ENCODE measurements at regions not wholly inside any gene's neighbourhood (a gene's known extent, or its start where the extent isn't known, plus 50 kb on each side); places are given as distances from the start of the nearest gene placed in this dataset.

- no peak for TF ChIP-seq CTCF (IDR thresholded peaks at IDR 0.05)
These were observed 148.6 kb upstream of the INTU start for GRCh38 chr4:127484117-127484516.

GRCh38 chr4:127486248-127486647, 146.5 kb upstream of the INTU start:
- no peak for TF ChIP-seq CTCF (IDR thresholded peaks at IDR 0.05)

DNA sequence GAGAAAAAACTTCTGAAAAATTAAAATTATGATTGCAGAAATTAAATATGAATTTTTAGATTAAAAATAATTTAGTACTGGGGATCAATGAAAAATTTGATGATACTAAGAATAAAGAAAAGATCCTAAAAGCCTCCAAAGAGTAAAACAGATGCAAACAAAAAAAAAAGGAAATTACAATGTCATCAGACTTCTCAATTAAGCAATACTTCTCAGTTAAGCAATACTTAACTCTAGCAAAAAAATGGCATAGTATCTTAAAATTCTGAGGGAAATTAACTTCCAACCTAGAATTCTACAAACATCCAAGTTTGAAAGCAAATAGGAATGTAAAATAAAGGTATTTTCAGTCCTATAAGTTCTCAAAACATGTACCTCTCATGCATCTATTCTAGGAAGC, 141.2 kb upstream of the INTU start:
- no peak for TF ChIP-seq CTCF (IDR thresholded peaks at IDR 0.05)

GRCh38 chr4:127498366-127498765, 134.4 kb upstream of the INTU start:
- no peak for TF ChIP-seq CTCF (IDR thresholded peaks at IDR 0.05)

GRCh38 chr4:127500242-127500641, 132.5 kb upstream of the INTU start:
- TF ChIP-seq CTCF (IDR thresholded peaks at IDR 0.05) = no peak

- no peak for TF ChIP-seq CTCF (IDR thresholded peaks at IDR 0.05)
These were observed 131.7 kb upstream of the INTU start for GRCh38 chr4:127501103-127501502.

GRCh38 chr4:127503111-127503510, 129.6 kb upstream of the INTU start:
- no peak for TF ChIP-seq CTCF (IDR thresholded peaks at IDR 0.05)

DNA sequence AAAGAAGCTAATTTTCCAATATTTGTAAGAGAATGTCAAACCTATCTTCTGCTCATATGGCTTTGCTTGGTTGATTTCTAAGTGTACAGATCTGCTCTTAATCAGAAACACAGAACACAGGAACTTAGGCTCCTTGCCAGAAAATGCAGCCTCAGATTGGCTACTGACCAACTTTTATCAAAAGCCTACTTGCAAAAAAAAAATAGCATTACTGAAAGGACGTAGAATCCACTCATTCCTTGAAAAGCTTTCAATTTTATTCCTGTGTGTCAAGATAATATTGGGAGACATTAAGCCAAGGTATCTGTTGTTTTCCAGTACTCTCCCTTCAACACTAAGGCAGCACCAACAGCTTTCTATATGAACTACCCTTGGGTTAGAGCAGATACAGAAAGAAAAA, 127.6 kb upstream of the INTU start:
- no peak for TF ChIP-seq CTCF (IDR thresholded peaks at IDR 0.05)
